SH-SY5Y (cell line): ENCODE measurements at regions not wholly inside any gene's neighbourhood (a gene's known extent, or its start where the extent isn't known, plus 50 kb on each side); places are given as distances from the start of the nearest gene placed in this dataset.

Source experiments
- GATA2 ChIP-seq: IDR thresholded peaks from 2 replicates; pipeline ENCODE4 v1.6.1; 2011; ENCODE audit warnings: mild to moderate bottlenecking, low read depth, low read length
- GATA3 ChIP-seq: IDR thresholded peaks from 2 replicates; pipeline ENCODE4 v1.6.1; 2011; ENCODE audit warnings: low read depth, mild to moderate bottlenecking, low read length, moderate library complexity

DNA sequence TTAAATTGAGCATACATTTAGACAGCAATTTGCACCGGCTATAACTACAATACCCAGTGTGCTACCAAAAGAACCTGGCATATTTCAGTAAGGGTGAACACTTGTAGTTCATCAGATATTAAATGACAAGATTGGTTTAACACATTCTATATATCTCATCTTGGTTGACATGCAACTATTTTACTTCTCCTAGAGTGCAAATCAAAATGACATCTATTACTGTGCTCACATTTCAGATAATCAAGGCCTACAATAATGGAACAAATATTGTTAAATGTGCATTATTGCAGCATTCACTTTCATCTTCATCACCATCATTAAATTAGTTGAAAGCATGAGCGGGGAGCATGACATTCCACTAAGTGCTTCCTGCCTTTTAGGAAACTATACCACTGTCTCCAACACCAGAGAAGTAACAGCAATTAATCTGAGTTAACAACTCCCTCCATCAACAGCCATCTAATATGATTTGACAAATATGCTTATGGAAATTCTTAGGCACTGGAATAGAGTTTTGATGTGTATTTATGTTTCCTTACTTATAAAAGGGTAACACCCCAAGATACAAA is 209.8 kb upstream of the SLIT2 start:
- no peak for TF ChIP-seq GATA2
- no peak for TF ChIP-seq GATA3
